Mesothelial cell of epicardium (in vitro differentiated cells): ENCODE measurements at regions not wholly inside any gene's neighbourhood (a gene's known extent, or its start where the extent isn't known, plus 50 kb on each side); places are given as distances from the start of the nearest gene placed in this dataset.

Experiments used
- DNase-seq, 2 experiments: peaks; one replicate each; pipeline ENCODE4 v3.0.0; 2021; ENCODE audit warnings: low spot score in 2 of 2; ENCODE audit not compliant: unreplicated experiment in 2 of 2
- H3K27ac Mint-ChIP-seq: 2 replicates; pipeline ENCODE4 v1.8.0; 2021; ENCODE audit warnings: mixed read lengths
- H3K27me3 Mint-ChIP-seq: 2 replicates; pipeline ENCODE4 v1.8.0; 2021; ENCODE audit warnings: low read depth, mixed read lengths
- H3K36me3 Mint-ChIP-seq: 2 replicates; pipeline ENCODE4 v1.8.0; 2021; ENCODE audit warnings: mixed read lengths
- H3K4me1 Mint-ChIP-seq: 2 replicates; pipeline ENCODE4 v1.8.0; 2021; ENCODE audit warnings: mixed read lengths
- H3K4me3 Mint-ChIP-seq: 2 replicates; pipeline ENCODE4 v1.8.0; 2021; ENCODE audit warnings: mild to moderate bottlenecking, moderate library complexity, mixed read lengths
- H3K9me3 Mint-ChIP-seq: 2 replicates; pipeline ENCODE4 v1.8.0; 2021; ENCODE audit warnings: mixed read lengths
- TF ChIP-seq, protein P1 (sequence below): fragments of 200-600 bp; sonication (generic); IDR thresholded peaks from one replicate; pipeline ENCODE4 v1.5.0; 2021; ENCODE audit warnings: antibody characterized with exemption; ENCODE audit not compliant: unreplicated experiment

DNA sequence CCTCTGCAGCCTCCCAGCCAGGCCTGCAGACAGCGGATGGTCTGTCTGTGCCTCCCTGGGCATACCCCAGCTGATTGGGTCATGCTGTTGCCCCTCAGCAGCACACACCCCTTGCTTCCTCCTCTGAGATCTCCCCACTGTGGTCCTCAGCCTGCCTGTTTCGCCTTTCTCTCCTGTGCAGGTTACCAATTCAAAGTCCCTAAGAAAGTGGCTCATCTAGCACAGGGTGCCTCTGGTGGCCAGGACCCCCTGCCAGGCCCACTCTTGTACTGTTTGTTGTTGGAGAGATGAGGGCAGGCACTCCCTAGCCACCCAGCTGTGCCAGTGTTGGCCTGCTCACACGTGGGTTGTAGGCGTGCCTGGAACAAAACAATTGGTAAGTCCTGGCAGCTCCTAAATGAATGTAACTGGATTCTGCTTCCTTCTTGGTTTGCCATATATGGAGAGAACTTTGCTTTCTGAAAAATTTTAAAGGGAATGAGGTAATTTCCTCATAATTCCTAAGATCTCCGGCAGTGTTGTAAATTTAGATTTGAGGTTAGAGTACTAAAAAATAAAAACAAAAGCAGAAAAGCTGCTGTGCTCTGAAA, 213.2 kb upstream of the IL12A start:
- H3K4me1 Mint-ChIP-seq = peaks cover 53% of the 10 kb centered on the region
- no peak overlapping the region for H3K4me3 Mint-ChIP-seq
- H3K9me3 Mint-ChIP-seq = no peaks in the 10 kb centered on the region
- H3K27me3 Mint-ChIP-seq = no peaks in the 10 kb centered on the region
- no peak for DNase-seq
- peaks cover 10% of the 10 kb centered on the region for H3K36me3 Mint-ChIP-seq
- H3K27ac Mint-ChIP-seq = peak overlapping the region; percentile 90
- TF ChIP-seq, protein P1, sequence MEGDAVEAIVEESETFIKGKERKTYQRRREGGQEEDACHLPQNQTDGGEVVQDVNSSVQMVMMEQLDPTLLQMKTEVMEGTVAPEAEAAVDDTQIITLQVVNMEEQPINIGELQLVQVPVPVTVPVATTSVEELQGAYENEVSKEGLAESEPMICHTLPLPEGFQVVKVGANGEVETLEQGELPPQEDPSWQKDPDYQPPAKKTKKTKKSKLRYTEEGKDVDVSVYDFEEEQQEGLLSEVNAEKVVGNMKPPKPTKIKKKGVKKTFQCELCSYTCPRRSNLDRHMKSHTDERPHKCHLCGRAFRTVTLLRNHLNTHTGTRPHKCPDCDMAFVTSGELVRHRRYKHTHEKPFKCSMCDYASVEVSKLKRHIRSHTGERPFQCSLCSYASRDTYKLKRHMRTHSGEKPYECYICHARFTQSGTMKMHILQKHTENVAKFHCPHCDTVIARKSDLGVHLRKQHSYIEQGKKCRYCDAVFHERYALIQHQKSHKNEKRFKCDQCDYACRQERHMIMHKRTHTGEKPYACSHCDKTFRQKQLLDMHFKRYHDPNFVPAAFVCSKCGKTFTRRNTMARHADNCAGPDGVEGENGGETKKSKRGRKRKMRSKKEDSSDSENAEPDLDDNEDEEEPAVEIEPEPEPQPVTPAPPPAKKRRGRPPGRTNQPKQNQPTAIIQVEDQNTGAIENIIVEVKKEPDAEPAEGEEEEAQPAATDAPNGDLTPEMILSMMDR = no peak

DNA sequence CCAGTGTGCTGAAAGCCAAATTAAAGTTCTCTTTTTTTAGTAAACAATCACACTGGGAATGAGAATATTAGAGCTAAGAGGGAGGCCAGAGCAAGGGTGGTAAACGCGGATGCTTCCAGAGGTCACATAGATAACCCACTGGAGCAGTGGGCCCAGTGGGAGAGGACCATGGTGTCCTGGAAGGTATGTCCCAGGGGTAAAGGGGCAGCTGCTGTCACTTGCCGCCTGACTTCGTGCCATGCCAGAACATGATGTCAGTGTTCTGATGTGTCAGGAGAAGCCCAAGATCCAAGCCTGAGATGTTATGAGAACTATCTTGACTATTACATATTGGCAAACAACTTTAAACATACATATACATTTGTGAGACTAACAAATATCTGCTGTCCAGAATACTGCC, 211.9 kb upstream of the IL12A start:
- H3K4me1 Mint-ChIP-seq = peaks cover 41% of the 10 kb centered on the region
- TF ChIP-seq, protein P1 = no peak
- H3K9me3 Mint-ChIP-seq = no peaks in the 10 kb centered on the region
- peaks cover 10% of the 10 kb centered on the region for H3K36me3 Mint-ChIP-seq
- H3K27me3 Mint-ChIP-seq = no peaks in the 10 kb centered on the region
- no peak overlapping the region for H3K4me3 Mint-ChIP-seq
- H3K27ac Mint-ChIP-seq = peak overlapping the region; percentile 90
- DNase-seq = no peak

GRCh38 chr3:159779883-159780282, 208.8 kb upstream of the IL12A start:
- no peak overlapping the region for H3K4me3 Mint-ChIP-seq
- H3K36me3 Mint-ChIP-seq = peaks cover 10% of the 10 kb centered on the region
- H3K27me3 Mint-ChIP-seq = no peaks in the 10 kb centered on the region
- no peak for DNase-seq
- H3K4me1 Mint-ChIP-seq = peaks cover 45% of the 10 kb centered on the region
- no peaks in the 10 kb centered on the region for H3K9me3 Mint-ChIP-seq
- no peak overlapping the region for H3K27ac Mint-ChIP-seq
- TF ChIP-seq, protein P1 = no peak

- TF ChIP-seq, protein P1 = no peak
- H3K4me3 Mint-ChIP-seq = no peak overlapping the region
- peak overlapping the region; percentile 67 for H3K27ac Mint-ChIP-seq
- no peak for DNase-seq
- H3K36me3 Mint-ChIP-seq = peaks cover 10% of the 10 kb centered on the region
- peaks cover 40% of the 10 kb centered on the region for H3K4me1 Mint-ChIP-seq
- no peaks in the 10 kb centered on the region for H3K9me3 Mint-ChIP-seq
- no peaks in the 10 kb centered on the region for H3K27me3 Mint-ChIP-seq
Observed at GRCh38 chr3:159781867-159782266, 206.8 kb upstream of the IL12A start.

DNA sequence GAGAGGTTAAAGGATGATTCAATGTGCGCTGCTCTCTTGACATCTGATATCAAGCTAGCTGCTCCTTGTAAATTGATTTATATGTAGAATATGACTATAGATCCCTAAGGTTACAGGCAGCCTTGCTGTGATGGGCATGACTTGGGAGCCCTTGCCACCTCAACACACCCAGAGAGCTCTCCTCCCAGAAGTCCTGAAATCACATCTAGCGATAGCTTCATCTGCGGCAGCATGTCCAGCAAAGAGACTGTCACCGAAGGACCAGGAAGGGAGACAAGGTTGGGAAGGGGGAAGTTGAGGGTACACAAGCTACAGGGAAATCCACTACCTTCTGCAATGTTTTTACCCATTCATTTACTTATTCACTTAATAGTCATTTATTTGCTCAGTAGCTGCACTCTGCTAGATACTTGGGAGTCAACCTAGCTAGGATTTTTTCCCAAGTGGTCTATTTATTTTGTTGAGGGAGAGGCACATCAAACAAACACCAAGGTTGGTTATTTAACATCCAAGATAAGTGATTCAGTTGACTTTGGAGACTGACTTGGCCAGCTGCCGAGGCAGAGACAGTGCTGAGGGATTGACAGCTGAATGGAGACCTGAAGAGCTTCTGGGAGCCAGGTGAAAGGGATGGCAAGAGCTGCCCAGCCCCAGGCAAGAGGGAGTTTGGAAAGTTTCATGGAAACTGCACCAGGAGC, 205.8 kb upstream of the IL12A start:
- DNase-seq = no peak
- peaks cover 47% of the 10 kb centered on the region for H3K4me1 Mint-ChIP-seq
- TF ChIP-seq, protein P1 = no peak
- H3K4me3 Mint-ChIP-seq = no peak overlapping the region
- no peaks in the 10 kb centered on the region for H3K9me3 Mint-ChIP-seq
- no peaks in the 10 kb centered on the region for H3K27me3 Mint-ChIP-seq
- peak overlapping the region; percentile 91 for H3K27ac Mint-ChIP-seq
- peaks cover 10% of the 10 kb centered on the region for H3K36me3 Mint-ChIP-seq
